ENCODE measurements at regions not wholly inside any gene's neighbourhood (a gene's known extent, or its start where the extent isn't known, plus 50 kb on each side); places are given as distances from the start of the nearest gene placed in this dataset.

- no peak for TF ChIP-seq RFX5 (IDR thresholded peaks at IDR 0.05; ENCODE audit: low read depth, low read length)
- TF ChIP-seq FOS (IDR thresholded peaks at IDR 0.05; ENCODE audit: low read depth, low read length): no peak
- no peak for TF ChIP-seq ELK1 (IDR thresholded peaks at IDR 0.05; ENCODE audit: borderline replicate concordance, low read depth, low read length)
- H3K9me3 ChIP-seq (ENCODE audit: control insufficient read depth, insufficient read depth, low read length): no peaks in the 10 kb centered on the region
- no peak overlapping the region for H3K56ac ChIP-seq (ENCODE audit: extremely low read depth, insufficient read depth, low read length)
- no peak overlapping the region for H3K4me3 ChIP-seq (ENCODE audit: insufficient read depth, low read depth, low read length)
- H3K14ac ChIP-seq (replicated peaks; ENCODE audit: low read depth, low read length): peak overlapping the region; percentile 40
- H2AFZ ChIP-seq (replicated peaks; ENCODE audit: low read length, poor library complexity): no peak overlapping the region
- H3K4me2 ChIP-seq (ENCODE audit: low read depth, low read length): no peak overlapping the region
- H3K9me1 ChIP-seq (ENCODE audit: insufficient read depth, low read length): peaks cover 20% of the 10 kb centered on the region
- H4K5ac ChIP-seq (ENCODE audit: low read depth, low read length): peak overlapping the region; percentile 16; the same call in 1 of the 2 replicates
- WGBS, 2 experiments (ENCODE audit: extremely low coverage in 2 of 2, insufficient read length in 1 of 2): 100% methylated on average over 1 of the region's 7 CpGs; no CpG with 5 or more reads in 1 of the 2 experiments
- peak overlapping the region; percentile 60 for H2AK5ac ChIP-seq (ENCODE audit: low read depth, low read length)
- no peaks in the 10 kb centered on the region for H3K27me3 ChIP-seq (ENCODE audit: control insufficient read depth, insufficient read depth, low read length)
- H3K9ac ChIP-seq (ENCODE audit: low read depth, low read length): no peak overlapping the region; the same call in 1 of the 2 replicates
- peak overlapping the region; percentile 53; the same call in 2 of the 3 replicates for H2BK15ac ChIP-seq (ENCODE audit: low read depth, low read length)
- H3K4ac ChIP-seq (ENCODE audit: low read depth, low read length): peak overlapping the region; percentile 58
- no peaks in the 10 kb centered on the region for H3K79me1 ChIP-seq (ENCODE audit: low read depth in 1 of 2, low read length in 2 of 2)
- peak overlapping the region; percentile 11 for H2AK9ac ChIP-seq (replicated peaks; ENCODE audit: low read depth, low read length, poor library complexity)
- POLR2A ChIA-PET (ENCODE audit: unreplicated experiment): no interaction called here
- H2BK120ac ChIP-seq (ENCODE audit: low read depth, low read length): peak overlapping the region; percentile 66
- H3K36me3 ChIP-seq (ENCODE audit: control insufficient read depth, insufficient read depth, low read length): no peaks in the 10 kb centered on the region
- no peak overlapping the region for H2BK5ac ChIP-seq (ENCODE audit: low read depth, low read length, poor library complexity, severe bottlenecking)
- in situ Hi-C loops (cut with MboI; ENCODE audit: low sequenced_read_pairs): loop anchor here (5.0 kb wide), 1 partner anchor 555 kb away; no protein-coding TSS in a partner anchor
- peak overlapping the region; percentile 29; the same call in 1 of the 2 replicates for H3K23ac ChIP-seq (ENCODE audit: low read depth, low read length)
- no peaks in the 10 kb centered on the region for H4K20me1 ChIP-seq (ENCODE audit: insufficient read depth, low read length)
- H2BK20ac ChIP-seq (ENCODE audit: low read depth, low read length): peak overlapping the region; percentile 58
- H3K18ac ChIP-seq (ENCODE audit: low read depth, low read length): peak overlapping the region; percentile 60; the same call in 1 of the 2 replicates
- no peak overlapping the region for H3K27ac ChIP-seq (ENCODE audit: insufficient read depth, low read length)
- peak overlapping the region; percentile 6 for H4K91ac ChIP-seq (ENCODE audit: insufficient read depth, low read depth, low read length)
- H4K8ac ChIP-seq (ENCODE audit: low read depth in 2 of 2, low read length in 2 of 2): no peak overlapping the region
- DNase-seq: no peak
- dilution Hi-C loops (cut with HindIII; ENCODE audit: low sequenced_read_pairs, unreplicated experiment): no loop called here
- intact Hi-C loops (cut with micrococcal nuclease): loop anchor here (10.0 kb wide), 1 partner anchor 422 kb away; no protein-coding TSS in a partner anchor
- BruUV-seq (replicated peaks): no TSS peak
- no peak for ATAC-seq (ENCODE audit: low read depth)
- H3K4me1 ChIP-seq (ENCODE audit: control insufficient read depth, insufficient read depth, low read length): peaks cover 32% of the 10 kb centered on the region
- CTCF ChIA-PET: interaction anchor here (1.1 kb wide), 1 partner anchor 12 kb away, joined by 3 read pairs; no protein-coding TSS in a partner anchor
Observed at GRCh38 chr9:108052431-108053080, 563.0 kb upstream of the KLF4 start.
